Kidney (tissue), 13 donors: ENCODE measurements at regions not wholly inside any gene's neighbourhood (a gene's known extent, or its start where the extent isn't known, plus 50 kb on each side); places are given as distances from the start of the nearest gene placed in this dataset.

Experiments used
- DNase-seq, 5 donors: peaks; one replicate each; pipeline ENCODE4 v3.0.0-alpha.2; 2013 to 2020
- FAIRE-seq: peaks from 2 replicates; lab custom pipeline; 2012; peaks lifted over from hg19 to GRCh38; lab: Jason Lieb, UNC
- H3K27ac ChIP-seq, 2 donors: one replicate each; pipeline ENCODE4 v1.7.0; 2013; ENCODE audit warnings: low read depth in 2 of 2, low read length in 2 of 2, inconsistent platforms in 1 of 2
- H3K27me3 ChIP-seq: one replicate; pipeline ENCODE4 v1.7.1; 2013; ENCODE audit warnings: low read length, inconsistent platforms; ENCODE audit not compliant: control insufficient read depth, insufficient read depth
- H3K36me3 ChIP-seq, 3 donors: one replicate each; pipeline versions ENCODE4 v1.7.0 to v1.7.1; 2013; ENCODE audit warnings: low read length in 3 of 3, control low read depth in 1 of 3, inconsistent platforms in 1 of 3; ENCODE audit not compliant: insufficient read depth in 3 of 3, control insufficient read depth in 2 of 3
- H3K4me1 ChIP-seq, 3 donors: one replicate each; pipeline versions ENCODE4 v1.7.0 to v1.7.1; 2013; ENCODE audit warnings: low read length in 3 of 3, inconsistent platforms in 1 of 3, low read depth in 1 of 3; ENCODE audit not compliant: control insufficient read depth in 2 of 3, insufficient read depth in 2 of 3
- H3K4me3 ChIP-seq, 3 donors: one replicate each; pipeline versions ENCODE4 v1.7.0 to v1.8.1; 2013; ENCODE audit warnings: low read length in 3 of 3, control low read depth in 1 of 3, inconsistent platforms in 1 of 3
- H3K9ac ChIP-seq, 3 donors: one replicate each; pipeline versions ENCODE4 v1.7.0 to v1.7.1; 2013; ENCODE audit warnings: low read length in 3 of 3, control low read depth in 1 of 3, inconsistent platforms in 1 of 3
- H3K9me3 ChIP-seq, 3 donors: one replicate each; pipeline versions ENCODE4 v1.7.0 to v1.7.1; 2013; ENCODE audit warnings: low read length in 3 of 3, control low read depth in 1 of 3, inconsistent platforms in 1 of 3; ENCODE audit not compliant: control insufficient read depth in 2 of 3, insufficient read depth in 1 of 3
- CTCF ChIP-seq: IDR thresholded peaks from 3 replicates; pipeline ENCODE4 v1.5.1; 2012; ENCODE audit warnings: mild to moderate bottlenecking, moderate library complexity, borderline replicate concordance; ENCODE audit not compliant: insufficient read depth; ENCODE audit errors: extremely low read depth
- intact Hi-C: fragments of 100-400 bp; cut with DNase I; formaldehyde crosslinking; loops from one replicate; pipeline ENCODE4 v1.11.1; 2022
- donor health status: control.
- donor health status: control.
- donor health status: control.
- donor health status: control.
- donor health status: control.
- donor health status: DM: yes; HTN: yes; CAD: no.
- donor health status: Normal renal cell carcinoma (clear cell type).

- intact Hi-C loops = no loop called here
- Histone ChIP-seq H3K36me3 (no peaks in the 10 kb centered on the region), H3K4me1 (no peaks in the 10 kb centered on the region), H3K4me3 (no peak overlapping the region), H3K9me3 (no peaks in the 10 kb centered on the region), H3K27ac (no peak overlapping the region), H3K9ac (no peak overlapping the region), H3K27me3 (no peaks in the 10 kb centered on the region)
- TF ChIP-seq CTCF = peak; percentile 39
- FAIRE-seq (no peak), DNase-seq (no peak)
These were observed 376.9 kb downstream of the DTWD2 start for GRCh38 chr5:118611332-118611945.

DNA sequence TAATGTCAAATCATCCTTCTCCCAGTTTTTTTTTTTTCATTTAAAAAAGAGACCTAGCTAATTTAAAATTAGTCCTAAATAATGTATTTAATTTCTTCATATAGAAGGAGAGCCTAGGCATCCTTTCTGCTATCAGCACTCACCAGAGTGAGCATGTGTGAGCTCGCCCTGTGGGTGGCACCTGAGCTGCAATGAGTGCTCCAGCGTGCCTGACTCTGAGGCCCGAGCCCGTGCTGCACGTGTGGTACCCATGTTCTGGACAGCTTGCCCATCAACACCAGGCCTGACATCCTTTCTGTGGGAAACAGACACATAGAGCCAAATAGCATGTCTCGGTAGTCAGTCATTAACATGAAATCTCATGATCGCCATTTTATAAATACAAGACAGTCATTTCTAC lies 381.4 kb downstream of the DTWD2 start:
- Histone ChIP-seq H3K9ac (no peak overlapping the region), H3K27me3 (no peaks in the 10 kb centered on the region), H3K36me3 (no peaks in the 10 kb centered on the region), H3K27ac (no peak overlapping the region), H3K4me1 (no peaks in the 10 kb centered on the region), H3K9me3 (no peaks in the 10 kb centered on the region), H3K4me3 (no peak overlapping the region)
- FAIRE-seq (no peak), DNase-seq (no peak)
- intact Hi-C loops = no loop called here
- TF ChIP-seq CTCF = no peak

GRCh38 chr5:118605761-118606160 lies 382.6 kb downstream of the DTWD2 start:
- no peak for FAIRE-seq
- no peak overlapping the region for H3K27ac ChIP-seq
- no peak overlapping the region for H3K9ac ChIP-seq
- intact Hi-C loops = no loop called here
- no peaks in the 10 kb centered on the region for H3K36me3 ChIP-seq
- no peaks in the 10 kb centered on the region for H3K9me3 ChIP-seq
- DNase-seq = no peak
- no peaks in the 10 kb centered on the region for H3K4me1 ChIP-seq
- H3K27me3 ChIP-seq = no peaks in the 10 kb centered on the region
- TF ChIP-seq CTCF = no peak
- no peak overlapping the region for H3K4me3 ChIP-seq

GRCh38 chr5:118604106-118604505 lies 384.2 kb downstream of the DTWD2 start:
- FAIRE-seq (no peak), DNase-seq (no peak)
- intact Hi-C loops = no loop called here
- no peak overlapping the region for H3K4me3 ChIP-seq
- no peaks in the 10 kb centered on the region for H3K4me1 ChIP-seq
- no peaks in the 10 kb centered on the region for H3K27me3 ChIP-seq
- H3K9me3 ChIP-seq = no peaks in the 10 kb centered on the region
- no peak overlapping the region for H3K27ac ChIP-seq
- H3K9ac ChIP-seq = no peak overlapping the region
- no peak for TF ChIP-seq CTCF
- H3K36me3 ChIP-seq = no peaks in the 10 kb centered on the region
